ENCODE measurements at regions not wholly inside any gene's neighbourhood (a gene's known extent, or its start where the extent isn't known, plus 50 kb on each side); places are given as distances from the start of the nearest gene placed in this dataset.
A peak's percentile ranks its signal among the peaks of the same experiment; 100 is the strongest.

- H3K4me1 ChIP-seq (replicated peaks in 1 of 2) = no peaks in the 10 kb centered on the region
- H3K4me3 ChIP-seq = no peak overlapping the region
- ATAC-seq (replicated peaks in 6 of 8) = no peak
- in situ Hi-C loops (cut with MboI; ENCODE audit: low pct_unique_long_range_greater_than_20kb in 2 of 9, low sequenced_read_pairs in 9 of 9, unreplicated experiment in 9 of 9) = no loop called here
- 0 to 96% (median 63%) methylated on average over 1 to 3 of the region's 3 CpGs; no CpG with 5 or more reads in 2 of the 10 experiments for WGBS, 10 experiments
- H3K27ac ChIP-seq = no peak overlapping the region
Measured at GRCh38 chr7:109772161-109772560, 1202.5 kb downstream of the DNAJB9 start.

- WGBS, 10 experiments = 4 to 100% (median 69%) methylated on average over 1 to 3 of the region's 3 CpGs; no CpG with 5 or more reads in 1 of the 10 experiments
- H3K4me1 ChIP-seq (replicated peaks in 1 of 2) = no peaks in the 10 kb centered on the region
- no peak overlapping the region for H3K4me3 ChIP-seq
- no peak for ATAC-seq (replicated peaks in 6 of 8)
- H3K27ac ChIP-seq = no peak overlapping the region
- in situ Hi-C loops (cut with MboI; ENCODE audit: low pct_unique_long_range_greater_than_20kb in 2 of 9, low sequenced_read_pairs in 9 of 9, unreplicated experiment in 9 of 9) = no loop called here
Measured at GRCh38 chr7:109782806-109783205, 1213.1 kb downstream of the DNAJB9 start.

GRCh38 chr7:109806548-109806947 is 1236.9 kb downstream of the DNAJB9 start:
- H3K4me1 ChIP-seq (replicated peaks in 1 of 2) = no peaks in the 10 kb centered on the region
- no peak overlapping the region for H3K4me3 ChIP-seq
- H3K27ac ChIP-seq = no peak overlapping the region
- no peak for ATAC-seq (replicated peaks in 6 of 8)
- in situ Hi-C loops (cut with MboI; ENCODE audit: low pct_unique_long_range_greater_than_20kb in 2 of 9, low sequenced_read_pairs in 9 of 9, unreplicated experiment in 9 of 9) = no loop called here

- in situ Hi-C loops (cut with MboI; ENCODE audit: low pct_unique_long_range_greater_than_20kb in 2 of 9, low sequenced_read_pairs in 9 of 9, unreplicated experiment in 9 of 9) = no loop called here
- WGBS, 10 experiments = 0 to 100% (median 80%) methylated on average over 1 to 2 of the region's 2 CpGs; no CpG with 5 or more reads in 3 of the 10 experiments
- Histone ChIP-seq H3K27ac (no peak overlapping the region), H3K4me1 (replicated peaks in 1 of 2) (no peaks in the 10 kb centered on the region), H3K4me3 (no peak overlapping the region)
- no peak for ATAC-seq (replicated peaks in 6 of 8)
Measured at GRCh38 chr7:109821156-109821555, 1251.5 kb downstream of the DNAJB9 start.

GRCh38 chr7:109834851-109835250 is 1256.1 kb upstream of the LRRN3 start:
- Histone ChIP-seq H3K27ac (no peak overlapping the region), H3K4me1 (replicated peaks in 1 of 2) (no peaks in the 10 kb centered on the region), H3K4me3 (no peak overlapping the region)
- ATAC-seq (replicated peaks in 6 of 8) = no peak
- in situ Hi-C loops (cut with MboI; ENCODE audit: low pct_unique_long_range_greater_than_20kb in 2 of 9, low sequenced_read_pairs in 9 of 9, unreplicated experiment in 9 of 9) = no loop called here

GRCh38 chr7:109835577-109835976 is 1255.3 kb upstream of the LRRN3 start:
- Histone ChIP-seq H3K4me3 (no peak overlapping the region), H3K4me1 (replicated peaks in 1 of 2) (no peaks in the 10 kb centered on the region), H3K27ac (no peak overlapping the region)
- ATAC-seq (replicated peaks in 6 of 8) = no peak
- in situ Hi-C loops (cut with MboI; ENCODE audit: low pct_unique_long_range_greater_than_20kb in 2 of 9, low sequenced_read_pairs in 9 of 9, unreplicated experiment in 9 of 9) = no loop called here

GRCh38 chr7:109836016-109836415 is 1254.9 kb upstream of the LRRN3 start:
- Histone ChIP-seq H3K4me1 (replicated peaks in 1 of 2) (no peaks in the 10 kb centered on the region), H3K4me3 (no peak overlapping the region), H3K27ac (no peak overlapping the region)
- in situ Hi-C loops (cut with MboI; ENCODE audit: low pct_unique_long_range_greater_than_20kb in 2 of 9, low sequenced_read_pairs in 9 of 9, unreplicated experiment in 9 of 9) = no loop called here
- WGBS, 10 experiments = 3 to 87% (median 67%) methylated on average over 1 to 3 of the region's 3 CpGs; no CpG with 5 or more reads in 1 of the 10 experiments
- ATAC-seq (replicated peaks in 6 of 8) = no peak

- in situ Hi-C loops (cut with MboI; ENCODE audit: low pct_unique_long_range_greater_than_20kb in 2 of 9, low sequenced_read_pairs in 9 of 9, unreplicated experiment in 9 of 9) = no loop called here
- Histone ChIP-seq H3K4me3 (no peak overlapping the region), H3K27ac (no peak overlapping the region), H3K4me1 (replicated peaks in 1 of 2) (no peaks in the 10 kb centered on the region)
- ATAC-seq (replicated peaks in 6 of 8) = no peak
- WGBS, 10 experiments = 4 to 100% (median 76%) methylated on average over 1 to 4 of the region's 4 CpGs
Measured at GRCh38 chr7:109842386-109842785, 1248.5 kb upstream of the LRRN3 start.

- no peak for ATAC-seq (replicated peaks in 6 of 8)
- no peak overlapping the region for H3K4me3 ChIP-seq
- H3K4me1 ChIP-seq (replicated peaks in 1 of 2) = no peaks in the 10 kb centered on the region
- no peak overlapping the region for H3K27ac ChIP-seq
- in situ Hi-C loops (cut with MboI; ENCODE audit: low pct_unique_long_range_greater_than_20kb in 2 of 9, low sequenced_read_pairs in 9 of 9, unreplicated experiment in 9 of 9) = no loop called here
Measured at GRCh38 chr7:109844362-109844761, 1246.6 kb upstream of the LRRN3 start.

GRCh38 chr7:109864230-109864629 is 1226.7 kb upstream of the LRRN3 start:
- in situ Hi-C loops (cut with MboI; ENCODE audit: low pct_unique_long_range_greater_than_20kb in 2 of 9, low sequenced_read_pairs in 9 of 9, unreplicated experiment in 9 of 9) = no loop called here
- ATAC-seq (replicated peaks in 6 of 8) = peak in 7 of 8 experiments; percentile 37 to 100 (median 88)
- H3K4me1 ChIP-seq (replicated peaks in 1 of 2) = peaks cover 0 to 9% of the 10 kb centered on the region in 2 donors
- H3K27ac ChIP-seq = no peak overlapping the region
- no peak overlapping the region for H3K4me3 ChIP-seq

GRCh38 chr7:109868215-109868860 is 1222.6 kb upstream of the LRRN3 start:
- WGBS, 10 experiments = 0 to 100% (median 71%) methylated on average over 1 of the region's 1 CpG; no CpG with 5 or more reads in 5 of the 10 experiments
- H3K4me3 ChIP-seq = no peak overlapping the region
- peaks cover 0 to 9% of the 10 kb centered on the region in 2 donors for H3K4me1 ChIP-seq (replicated peaks in 1 of 2)
- in situ Hi-C loops (cut with MboI; ENCODE audit: low pct_unique_long_range_greater_than_20kb in 2 of 9, low sequenced_read_pairs in 9 of 9, unreplicated experiment in 9 of 9) = no loop called here
- ATAC-seq (replicated peaks in 6 of 8) = no peak
- H3K27ac ChIP-seq = no peak overlapping the region

- in situ Hi-C loops (cut with MboI; ENCODE audit: low pct_unique_long_range_greater_than_20kb in 2 of 9, low sequenced_read_pairs in 9 of 9, unreplicated experiment in 9 of 9) = no loop called here
- 0 to 100% (median 75%) methylated on average over 1 to 4 of the region's 4 CpGs for WGBS, 10 experiments
- no peak overlapping the region for H3K4me3 ChIP-seq
- no peak for ATAC-seq (replicated peaks in 6 of 8)
- H3K4me1 ChIP-seq (replicated peaks in 1 of 2) = peaks cover 0 to 8% of the 10 kb centered on the region in 2 donors
- no peak overlapping the region for H3K27ac ChIP-seq
Measured at GRCh38 chr7:109873296-109873695, 1217.6 kb upstream of the LRRN3 start.

- Histone ChIP-seq H3K4me1 (replicated peaks in 1 of 2) (peaks cover 7 to 19% of the 10 kb centered on the region in 2 donors), H3K4me3 (no peak overlapping the region), H3K27ac (no peak overlapping the region)
- in situ Hi-C loops (cut with MboI; ENCODE audit: low pct_unique_long_range_greater_than_20kb in 2 of 9, low sequenced_read_pairs in 9 of 9, unreplicated experiment in 9 of 9) = no loop called here
- peak in 5 of 8 experiments; percentile 42 to 90 (median 68) for ATAC-seq (replicated peaks in 6 of 8)
- 7 to 100% (median 46%) methylated on average over 1 to 4 of the region's 4 CpGs for WGBS, 10 experiments
Measured at GRCh38 chr7:109879287-109879828, 1211.6 kb upstream of the LRRN3 start.

GRCh38 chr7:109890622-109891021 is 1200.3 kb upstream of the LRRN3 start:
- no peak overlapping the region for H3K4me3 ChIP-seq
- no peak for ATAC-seq (replicated peaks in 6 of 8)
- in situ Hi-C loops (cut with MboI; ENCODE audit: low pct_unique_long_range_greater_than_20kb in 2 of 9, low sequenced_read_pairs in 9 of 9, unreplicated experiment in 9 of 9) = no loop called here
- no peak overlapping the region for H3K27ac ChIP-seq
- H3K4me1 ChIP-seq (replicated peaks in 1 of 2) = no peaks in the 10 kb centered on the region
- WGBS, 10 experiments = 63 to 100% (median 80%) methylated on average over 1 of the region's 1 CpG; no CpG with 5 or more reads in 4 of the 10 experiments
